CD4-positive, alpha-beta T cell treated with Interleukin-17A for 4 hours (primary cell): ENCODE measurements at regions not wholly inside any gene's neighbourhood (a gene's known extent, or its start where the extent isn't known, plus 50 kb on each side); places are given as distances from the start of the nearest gene placed in this dataset.
"Not testable (repeated sequence)": the region's sequence is repeated elsewhere in the genome, so short reads cannot be mapped to it uniquely, and the experiment has no call there.

Experiments
- DNase-seq: peaks from one replicate; pipeline ENCODE4 v3.0.0-alpha.2; 2020; ENCODE audit warnings: mixed read lengths

- not testable (repeated sequence) for DNase-seq
Observed at GRCh38 chr10:93127642-93128215, 54.0 kb downstream of the CYP26A1 start.

- no peak for DNase-seq
Observed at GRCh38 chr10:93131986-93132385, 58.3 kb downstream of the CYP26A1 start.

DNA sequence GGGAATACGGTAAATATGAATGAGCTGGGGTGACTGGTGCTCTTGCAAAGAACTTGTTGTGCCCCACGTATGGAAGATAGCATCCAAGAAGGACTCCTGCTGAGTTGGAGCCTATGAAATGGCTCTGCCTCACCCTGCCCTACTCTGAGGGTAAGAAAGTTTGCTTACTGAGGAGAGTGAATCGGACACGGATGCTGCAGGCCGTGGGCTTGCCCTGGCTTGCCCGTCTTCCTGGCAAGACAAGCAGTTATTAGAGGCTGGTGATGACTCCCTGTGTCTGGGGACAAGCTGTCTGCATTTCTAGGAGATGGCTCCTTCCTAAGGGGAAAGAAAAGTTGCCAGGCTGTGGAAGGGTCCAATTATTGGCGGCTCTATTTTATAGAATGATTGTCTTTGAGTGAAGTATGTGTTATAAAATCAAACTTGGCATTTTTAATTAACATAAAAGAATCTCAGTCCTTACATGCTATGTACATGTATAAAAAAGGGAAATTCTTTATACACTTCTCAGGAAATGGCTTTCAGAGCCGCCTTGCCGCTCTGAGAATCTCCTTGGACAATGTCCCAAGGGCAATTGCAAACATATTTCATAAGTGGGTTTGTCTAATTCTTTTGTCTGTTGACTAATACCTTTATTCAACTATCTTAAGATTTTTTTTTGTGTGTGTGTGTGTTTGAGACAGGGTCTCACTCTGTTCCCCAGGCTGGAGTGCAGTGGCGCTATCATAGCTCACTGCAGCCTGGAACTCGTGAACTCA, 64.6 kb downstream of the CYP26A1 start:
- no peak for DNase-seq

GRCh38 chr10:93139059-93139655, 65.5 kb downstream of the CYP26A1 start:
- DNase-seq = no peak

GRCh38 chr10:93142534-93142933, 68.8 kb downstream of the CYP26A1 start:
- DNase-seq = no peak

GRCh38 chr10:93143281-93143680, 69.6 kb downstream of the CYP26A1 start:
- no peak for DNase-seq

DNA sequence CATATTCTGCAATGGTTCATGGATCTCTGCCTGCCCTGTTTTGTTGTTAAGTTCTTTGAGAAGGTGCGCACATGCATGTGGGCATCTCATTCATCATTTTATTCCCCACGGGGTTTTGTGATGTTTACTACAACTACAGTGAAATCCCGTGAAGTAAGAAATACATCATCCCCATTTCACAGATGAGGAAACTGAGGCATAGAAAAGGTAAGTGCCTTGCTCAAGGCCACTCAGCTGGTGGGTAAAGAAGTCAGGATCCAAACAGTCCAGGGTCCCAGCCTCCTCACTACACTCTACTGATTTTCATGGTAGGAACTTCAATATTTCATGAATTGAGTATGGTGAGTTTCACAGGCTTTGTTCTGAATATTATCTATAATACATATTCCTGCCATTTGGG, 72.6 kb downstream of the CYP26A1 start:
- DNase-seq = no peak

DNA sequence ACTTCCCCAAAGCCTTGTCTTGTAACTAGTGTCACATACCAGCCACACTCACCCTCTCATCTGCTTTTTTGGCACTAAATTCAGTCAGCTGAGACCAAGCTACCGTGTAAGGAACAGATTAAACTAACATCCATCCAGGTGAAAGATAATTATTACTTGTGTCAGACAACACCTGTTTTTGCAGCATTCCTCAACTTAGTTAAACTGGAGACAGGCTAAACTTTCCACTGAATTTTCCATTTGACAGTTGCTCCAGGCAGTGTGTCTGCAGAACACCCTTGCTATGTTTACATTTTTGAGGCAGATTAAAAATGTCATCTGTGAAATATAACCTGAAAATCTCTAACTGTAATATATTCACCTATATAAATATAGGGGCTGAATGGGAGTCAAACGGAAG, 73.6 kb downstream of the CYP26A1 start:
- DNase-seq = no peak

DNA sequence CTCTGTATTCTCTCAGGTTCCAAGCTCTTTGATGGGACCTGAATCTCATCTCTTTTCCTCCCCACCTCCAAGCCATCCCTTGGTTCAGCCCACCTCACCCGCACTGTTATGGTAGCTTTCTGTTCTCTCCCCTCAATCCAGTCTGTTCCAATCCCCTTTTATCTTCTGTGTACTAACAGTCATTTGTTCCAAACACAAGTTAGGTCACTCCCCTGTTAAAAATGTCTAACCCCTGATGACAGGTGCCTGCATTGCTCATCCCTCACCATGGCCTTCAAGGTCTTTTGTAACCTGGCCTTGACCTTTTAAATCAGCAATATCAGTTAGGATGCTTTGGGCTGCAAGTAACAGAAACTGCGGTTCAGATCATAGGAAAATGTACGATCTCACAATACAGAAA, 74.8 kb downstream of the CYP26A1 start:
- DNase-seq = no peak

GRCh38 chr10:93149761-93150160, 76.1 kb downstream of the CYP26A1 start:
- DNase-seq = no peak

- DNase-seq = no peak
Observed at GRCh38 chr10:93150289-93150688, 76.6 kb downstream of the CYP26A1 start.

DNA sequence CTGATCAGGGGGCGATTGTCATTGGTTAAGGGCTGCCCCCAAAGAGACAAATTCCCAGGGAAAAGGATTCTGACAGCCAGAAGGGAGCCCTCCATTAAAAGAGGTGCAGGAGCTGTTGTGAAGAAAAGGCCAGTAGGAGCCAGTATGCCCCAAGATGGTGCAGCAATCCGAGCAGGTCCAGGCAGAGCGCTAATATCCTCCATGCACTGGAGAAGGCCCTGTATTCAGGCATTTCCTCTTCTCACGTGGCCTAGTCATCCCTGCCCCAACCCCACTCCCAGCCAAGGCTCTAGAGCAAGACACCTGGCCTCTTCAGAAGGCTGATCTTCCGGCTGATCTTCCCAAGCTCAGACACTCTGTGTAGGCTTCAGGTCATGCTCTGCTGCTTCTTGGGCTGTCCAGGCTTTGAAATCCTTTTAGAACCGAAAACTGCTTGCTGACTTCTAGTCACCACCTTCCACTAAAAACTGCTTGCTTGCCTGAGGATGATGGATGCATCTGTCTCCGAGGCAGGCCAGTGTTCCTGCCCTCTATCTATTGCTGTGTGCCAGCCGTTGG, 77.4 kb downstream of the CYP26A1 start:
- no peak for DNase-seq

- DNase-seq = no peak
Observed at GRCh38 chr10:93152136-93152535, 78.4 kb downstream of the CYP26A1 start.

DNA sequence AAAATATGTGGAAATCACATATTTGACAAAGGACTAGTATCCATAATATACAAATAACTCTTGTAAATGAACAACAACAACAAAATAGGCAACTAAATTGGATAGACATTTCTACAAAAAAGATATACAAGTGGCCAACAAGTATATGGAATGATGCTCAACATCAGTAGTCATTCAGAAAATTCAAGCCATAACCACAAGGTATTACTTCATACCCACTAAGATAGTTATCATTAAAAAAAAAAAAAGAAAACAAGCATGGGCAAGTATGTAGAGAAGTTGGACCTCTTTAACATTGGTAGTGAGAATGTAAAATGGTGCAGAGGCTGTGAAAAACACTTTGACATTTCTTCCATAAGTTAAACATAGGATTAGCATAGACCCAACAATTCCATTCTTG, 80.8 kb downstream of the CYP26A1 start:
- no peak for DNase-seq

DNA sequence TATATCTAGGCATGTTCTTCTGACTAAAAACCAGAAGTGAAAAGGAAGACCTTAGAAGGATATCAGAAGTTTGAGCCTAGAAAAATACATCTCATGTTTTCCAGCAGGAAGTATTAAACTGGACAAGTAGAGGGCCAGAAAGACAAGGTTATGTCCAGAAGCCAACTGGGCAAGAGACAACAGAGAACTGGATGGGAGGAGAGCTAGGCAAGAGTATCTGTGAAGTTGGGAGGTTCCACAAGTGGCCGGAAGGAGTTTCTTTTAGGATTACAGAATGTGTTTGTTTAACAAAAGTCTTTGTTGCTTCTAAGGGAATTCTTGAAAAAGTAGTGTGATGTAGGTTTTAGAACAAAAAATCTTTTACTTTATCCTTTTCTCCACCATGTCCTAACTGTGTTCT, 86.4 kb downstream of the CYP26A1 start:
- DNase-seq = no peak

- no peak for DNase-seq
Observed at GRCh38 chr10:93160829-93161228, 87.1 kb downstream of the CYP26A1 start.

DNA sequence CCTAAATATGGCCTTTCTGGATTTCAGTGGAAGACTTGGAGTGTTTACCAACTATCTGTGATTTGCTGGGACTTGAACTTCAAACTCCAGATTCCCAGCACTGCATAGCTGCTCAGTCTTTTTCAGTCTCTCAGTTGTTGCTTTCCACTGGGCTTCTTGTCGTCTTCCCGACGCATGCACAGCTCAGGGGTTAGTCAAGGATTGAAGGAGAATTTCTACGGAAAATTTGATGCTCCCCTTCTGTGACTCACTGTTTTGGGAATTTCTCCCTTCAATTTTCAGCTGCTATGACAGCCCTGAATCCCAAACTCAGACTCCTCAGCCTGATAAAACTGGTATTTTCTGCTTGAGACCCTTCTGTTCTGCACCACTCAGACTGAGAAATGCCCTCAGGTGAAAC, 91.7 kb downstream of the CYP26A1 start:
- no peak for DNase-seq

- DNase-seq = no peak
Observed at GRCh38 chr10:93166134-93166533, 92.4 kb downstream of the CYP26A1 start.

GRCh38 chr10:93171837-93172236, 98.1 kb downstream of the CYP26A1 start:
- DNase-seq = no peak

DNA sequence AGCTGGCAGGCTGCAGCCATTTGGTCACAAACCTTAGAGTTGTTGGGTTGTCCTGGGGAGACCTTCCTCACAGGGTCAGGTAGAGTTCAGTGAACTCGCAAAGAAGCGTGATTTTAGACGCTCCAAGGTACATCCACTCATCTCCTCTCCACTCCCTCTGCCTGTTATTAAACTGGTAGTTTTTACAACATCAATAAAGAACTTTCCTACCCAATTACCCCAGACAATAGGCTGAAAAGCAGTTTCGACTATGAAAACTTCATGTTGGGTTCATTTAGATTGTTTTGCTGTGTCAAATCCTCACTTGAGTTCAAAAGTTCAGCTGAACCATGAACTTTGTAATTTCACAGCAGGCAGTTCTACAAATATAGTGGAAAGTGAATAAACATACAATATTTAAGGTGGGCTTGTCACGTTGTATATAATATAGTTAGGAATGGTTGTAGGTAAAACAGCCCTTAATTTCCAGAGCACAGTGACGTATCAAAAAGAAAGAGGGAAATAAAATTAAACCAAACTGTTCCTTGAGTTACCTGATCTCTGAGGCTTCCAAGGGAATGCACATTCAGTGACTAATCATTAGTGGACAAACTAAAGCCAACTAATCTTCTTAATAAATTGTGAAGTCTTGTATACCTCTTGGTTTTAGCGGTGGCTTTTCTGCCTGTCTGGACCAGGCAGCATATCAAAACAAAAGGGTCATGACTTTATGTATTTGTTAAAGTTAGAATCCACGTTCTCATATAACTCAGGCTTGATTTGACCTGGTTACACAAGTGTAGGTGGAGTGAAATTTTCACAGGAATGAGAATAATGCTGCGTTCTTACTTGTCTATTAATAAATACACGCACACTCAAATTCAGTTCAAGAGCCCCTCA, 100.5 kb downstream of the CYP26A1 start:
- DNase-seq = no peak

GRCh38 chr10:93175490-93175889, 101.8 kb downstream of the CYP26A1 start:
- DNase-seq = no peak

- no peak for DNase-seq
Observed at GRCh38 chr10:93177511-93177910, 103.8 kb downstream of the CYP26A1 start.

GRCh38 chr10:93178226-93178625, 104.5 kb downstream of the CYP26A1 start:
- no peak for DNase-seq
